Duodenal mucosa (tissue), 2 donors: ENCODE measurements at regions not wholly inside any gene's neighbourhood (a gene's known extent, or its start where the extent isn't known, plus 50 kb on each side); places are given as distances from the start of the nearest gene placed in this dataset.
"Not testable (repeated sequence)": the region's sequence is repeated elsewhere in the genome, so short reads cannot be mapped to it uniquely, and the experiment has no call there.

Experiments
- H3K27ac ChIP-seq: one replicate; pipeline ENCODE4 v1.7.0; 2013; ENCODE audit warnings: low read depth, low read length
- H3K27me3 ChIP-seq, 2 donors: one replicate each; pipeline ENCODE4 v1.7.0; 2013; ENCODE audit warnings: low read length in 2 of 2, control low read depth in 1 of 2; ENCODE audit not compliant: insufficient read depth in 2 of 2, control insufficient read depth in 1 of 2
- H3K36me3 ChIP-seq, 2 donors: one replicate each; pipeline ENCODE4 v1.7.0; 2013; ENCODE audit warnings: low read length in 2 of 2, control low read depth in 1 of 2; ENCODE audit not compliant: insufficient read depth in 2 of 2, control insufficient read depth in 1 of 2
- H3K4me1 ChIP-seq, 2 donors: one replicate each; pipeline ENCODE4 v1.7.0; 2013; ENCODE audit warnings: low read length in 2 of 2, control low read depth in 1 of 2; ENCODE audit not compliant: insufficient read depth in 2 of 2, control insufficient read depth in 1 of 2
- H3K4me3 ChIP-seq, 2 donors: one replicate each; pipeline ENCODE4 v1.7.0; 2013; ENCODE audit warnings: low read length in 2 of 2, low read depth in 1 of 2
- H3K9ac ChIP-seq, 2 donors: one replicate each; pipeline ENCODE4 v1.7.0; 2013; ENCODE audit warnings: low read length in 2 of 2, low read depth in 1 of 2
- H3K9me3 ChIP-seq, 2 donors: one replicate each; pipeline ENCODE4 v1.7.0; 2013; ENCODE audit warnings: low read length in 2 of 2, control low read depth in 1 of 2; ENCODE audit not compliant: control insufficient read depth in 1 of 2

- no peak overlapping the region for H3K27ac ChIP-seq
- no peak overlapping the region for H3K9ac ChIP-seq
- no peaks in the 10 kb centered on the region for H3K4me1 ChIP-seq
- no peaks in the 10 kb centered on the region for H3K36me3 ChIP-seq
- H3K4me3 ChIP-seq, result no peak overlapping the region
- no peaks in the 10 kb centered on the region for H3K27me3 ChIP-seq
- H3K9me3 ChIP-seq, result peaks cover 0 to 5% of the 10 kb centered on the region in 2 donors
Measured at GRCh38 chr13:65725006-65725405, 1505.1 kb downstream of the PCDH9 start.

- no peaks in the 10 kb centered on the region for H3K36me3 ChIP-seq
- H3K9me3 ChIP-seq, result peaks cover 0 to 5% of the 10 kb centered on the region in 2 donors
- H3K27me3 ChIP-seq, result no peaks in the 10 kb centered on the region
- no peaks in the 10 kb centered on the region for H3K4me1 ChIP-seq
- H3K4me3 ChIP-seq, result no peak overlapping the region
- H3K27ac ChIP-seq, result no peak overlapping the region
- no peak overlapping the region for H3K9ac ChIP-seq
Measured at GRCh38 chr13:65724226-65724625, 1505.9 kb downstream of the PCDH9 start.

- Histone ChIP-seq H3K9ac (no peak overlapping the region), H3K4me3 (no peak overlapping the region)
Measured at GRCh38 chr13:65722506-65722905, 1507.6 kb downstream of the PCDH9 start.

GRCh38 chr13:65719831-65720230 is 1510.3 kb downstream of the PCDH9 start:
- Histone ChIP-seq H3K9ac (no peak overlapping the region), H3K27me3 (no peaks in the 10 kb centered on the region), H3K4me3 (no peak overlapping the region), H3K9me3 (peaks cover 4 to 8% of the 10 kb centered on the region in 2 donors), H3K27ac (no peak overlapping the region), H3K36me3 (no peaks in the 10 kb centered on the region), H3K4me1 (no peaks in the 10 kb centered on the region)

More at GRCh38 chr13:65722506-65722905, 1507.6 kb downstream of the PCDH9 start:
- no peaks in the 10 kb centered on the region for H3K36me3 ChIP-seq
- no peak overlapping the region for H3K27ac ChIP-seq
- H3K27me3 ChIP-seq, result no peaks in the 10 kb centered on the region
- peaks cover 4 to 5% of the 10 kb centered on the region in 2 donors for H3K9me3 ChIP-seq
- no peaks in the 10 kb centered on the region for H3K4me1 ChIP-seq

GRCh38 chr13:65710514-65710913 is 1519.6 kb downstream of the PCDH9 start:
- Histone ChIP-seq H3K9me3 (peaks cover 8 to 10% of the 10 kb centered on the region in 2 donors), H3K9ac (no peak overlapping the region), H3K27me3 (no peaks in the 10 kb centered on the region), H3K4me3 (no peak overlapping the region), H3K4me1 (no peaks in the 10 kb centered on the region), H3K27ac (no peak overlapping the region), H3K36me3 (no peaks in the 10 kb centered on the region)

- Histone ChIP-seq H3K9me3 (peaks cover 4 to 11% of the 10 kb centered on the region in 2 donors), H3K4me1 (no peaks in the 10 kb centered on the region), H3K9ac (no peak overlapping the region), H3K27ac (no peak overlapping the region), H3K4me3 (no peak overlapping the region), H3K36me3 (no peaks in the 10 kb centered on the region), H3K27me3 (no peaks in the 10 kb centered on the region)
Measured at GRCh38 chr13:65697843-65698242, 1532.3 kb downstream of the PCDH9 start.

GRCh38 chr13:65679240-65679639 is 1550.9 kb downstream of the PCDH9 start:
- H3K27ac ChIP-seq, result no peak overlapping the region
- no peaks in the 10 kb centered on the region for H3K4me1 ChIP-seq
- peaks cover 7 to 14% of the 10 kb centered on the region in 2 donors for H3K9me3 ChIP-seq
- no peak overlapping the region for H3K4me3 ChIP-seq
- H3K27me3 ChIP-seq, result no peaks in the 10 kb centered on the region
- no peak overlapping the region for H3K9ac ChIP-seq
- no peaks in the 10 kb centered on the region for H3K36me3 ChIP-seq

- H3K9me3 ChIP-seq, result peaks cover 5 to 14% of the 10 kb centered on the region in 2 donors
- no peak overlapping the region for H3K27ac ChIP-seq
- no peaks in the 10 kb centered on the region for H3K36me3 ChIP-seq
- H3K27me3 ChIP-seq, result no peaks in the 10 kb centered on the region
- H3K9ac ChIP-seq, result no peak overlapping the region
- no peaks in the 10 kb centered on the region for H3K4me1 ChIP-seq
- H3K4me3 ChIP-seq, result no peak overlapping the region
Measured at GRCh38 chr13:65677906-65678305, 1552.2 kb downstream of the PCDH9 start.

GRCh38 chr13:65675383-65675782 is 1554.8 kb downstream of the PCDH9 start:
- not testable (repeated sequence) for H3K27ac ChIP-seq, H3K36me3 ChIP-seq, H3K27me3 ChIP-seq, H3K4me3 ChIP-seq, H3K9ac ChIP-seq, H3K4me1 ChIP-seq
- H3K9me3 ChIP-seq, result peaks cover 2 to 14% of the 10 kb centered on the region in 2 donors

GRCh38 chr13:65670014-65670625 is 1560.0 kb downstream of the PCDH9 start:
- Histone ChIP-seq H3K9ac (no peak overlapping the region), H3K4me1 (no peaks in the 10 kb centered on the region), H3K4me3 (no peak overlapping the region), H3K9me3 (no peaks in the 10 kb centered on the region), H3K36me3 (no peaks in the 10 kb centered on the region), H3K27ac (no peak overlapping the region), H3K27me3 (no peaks in the 10 kb centered on the region)
